GM19351 (cell line): ENCODE measurements at regions not wholly inside any gene's neighbourhood (a gene's known extent, or its start where the extent isn't known, plus 50 kb on each side); places are given as distances from the start of the nearest gene placed in this dataset.

Experiments used
- ATAC-seq: cut with Tn5 transposase; IDR thresholded peaks from one replicate; pipeline ENCODE4 v1.9.1; 2021; ENCODE audit warnings: mild to moderate bottlenecking, moderate library complexity; ENCODE audit not compliant: unreplicated experiment

- no peak for ATAC-seq
Observed at GRCh38 chr2:107419191-107419590, 407.5 kb upstream of the RGPD4 start.

GRCh38 chr2:107428781-107429180, 397.9 kb upstream of the RGPD4 start:
- no peak for ATAC-seq

- ATAC-seq: no peak
Observed at GRCh38 chr2:107430006-107430405, 396.7 kb upstream of the RGPD4 start.

- no peak for ATAC-seq
Observed at GRCh38 chr2:107430596-107431266, 396.0 kb upstream of the RGPD4 start.

- ATAC-seq: no peak
Observed at GRCh38 chr2:107436281-107436680, 390.4 kb upstream of the RGPD4 start.

GRCh38 chr2:107437265-107437664, 389.4 kb upstream of the RGPD4 start:
- no peak for ATAC-seq

GRCh38 chr2:107437807-107438206, 388.9 kb upstream of the RGPD4 start:
- no peak for ATAC-seq

- ATAC-seq: no peak
Observed at GRCh38 chr2:107448160-107448559, 378.5 kb upstream of the RGPD4 start.

- no peak for ATAC-seq
Observed at GRCh38 chr2:107461301-107461700, 365.4 kb upstream of the RGPD4 start.

GRCh38 chr2:107462181-107462580, 364.5 kb upstream of the RGPD4 start:
- ATAC-seq: no peak

GRCh38 chr2:107466241-107466640, 360.5 kb upstream of the RGPD4 start:
- no peak for ATAC-seq

GRCh38 chr2:107466984-107467773, 359.5 kb upstream of the RGPD4 start:
- no peak for ATAC-seq

- ATAC-seq: no peak
Observed at GRCh38 chr2:107469437-107469995, 357.2 kb upstream of the RGPD4 start.

GRCh38 chr2:107473150-107473549, 353.5 kb upstream of the RGPD4 start:
- ATAC-seq: no peak

- ATAC-seq: no peak
Observed at GRCh38 chr2:107475859-107476258, 350.8 kb upstream of the RGPD4 start.

GRCh38 chr2:107502539-107502938, 324.2 kb upstream of the RGPD4 start:
- ATAC-seq: no peak

GRCh38 chr2:107511970-107512789, 314.5 kb upstream of the RGPD4 start:
- no peak for ATAC-seq

- ATAC-seq: no peak
Observed at GRCh38 chr2:107525406-107525805, 301.3 kb upstream of the RGPD4 start.

GRCh38 chr2:107529146-107529545, 297.5 kb upstream of the RGPD4 start:
- ATAC-seq: no peak

GRCh38 chr2:107530046-107530445, 296.6 kb upstream of the RGPD4 start:
- ATAC-seq: no peak

- no peak for ATAC-seq
Observed at GRCh38 chr2:107534926-107535325, 291.8 kb upstream of the RGPD4 start.
